Progenitor cell of endocrine pancreas (in vitro differentiated cells): ENCODE measurements at regions not wholly inside any gene's neighbourhood (a gene's known extent, or its start where the extent isn't known, plus 50 kb on each side); places are given as distances from the start of the nearest gene placed in this dataset.

Experiments used
- DNase-seq: peaks from one replicate; pipeline ENCODE4 v3.0.0; 2021; ENCODE audit warnings: low spot score; ENCODE audit not compliant: unreplicated experiment
- H3K27ac Mint-ChIP-seq: 2 replicates; pipeline ENCODE4 v1.8.0; 2021; ENCODE audit warnings: mild to moderate bottlenecking, moderate library complexity, mixed read lengths
- H3K27me3 Mint-ChIP-seq: 2 replicates; pipeline ENCODE4 v1.8.0; 2021; ENCODE audit warnings: mixed read lengths
- H3K36me3 Mint-ChIP-seq: 2 replicates; pipeline ENCODE4 v1.8.0; 2022; ENCODE audit warnings: mixed read lengths; ENCODE audit not compliant: insufficient read depth
- H3K4me1 Mint-ChIP-seq: 2 replicates; pipeline ENCODE4 v1.8.0; 2021; ENCODE audit warnings: low read depth, mixed read lengths
- H3K4me3 Mint-ChIP-seq: 2 replicates; pipeline ENCODE4 v1.8.0; 2021; ENCODE audit warnings: low read depth, mild to moderate bottlenecking, moderate library complexity, mixed read lengths
- H3K9me3 Mint-ChIP-seq: 2 replicates; pipeline ENCODE4 v1.8.0; 2021; ENCODE audit warnings: low read depth, mixed read lengths
- CTCF ChIP-seq: fragments of 200-600 bp; sonication (generic); IDR thresholded peaks from one replicate; pipeline ENCODE4 v1.5.0; 2021; ENCODE audit warnings: antibody characterized with exemption, mild to moderate bottlenecking; ENCODE audit not compliant: unreplicated experiment

GRCh38 chr4:54371173-54371572 lies 142.1 kb downstream of the PDGFRA start:
- H3K9me3 Mint-ChIP-seq, result no peaks in the 10 kb centered on the region
- H3K27ac Mint-ChIP-seq, result no peak overlapping the region
- no peak overlapping the region for H3K4me3 Mint-ChIP-seq
- no peak for DNase-seq
- no peaks in the 10 kb centered on the region for H3K36me3 Mint-ChIP-seq
- no peaks in the 10 kb centered on the region for H3K27me3 Mint-ChIP-seq
- H3K4me1 Mint-ChIP-seq, result no peaks in the 10 kb centered on the region
- no peak for TF ChIP-seq CTCF

- no peak for DNase-seq
- Mint-ChIP-seq H3K36me3 (no peaks in the 10 kb centered on the region), H3K4me3 (no peak overlapping the region), H3K27me3 (no peaks in the 10 kb centered on the region), H3K4me1 (no peaks in the 10 kb centered on the region), H3K27ac (no peak overlapping the region), H3K9me3 (no peaks in the 10 kb centered on the region)
- TF ChIP-seq CTCF, result no peak
Observed at GRCh38 chr4:54372951-54373350, 143.9 kb downstream of the PDGFRA start.

DNA sequence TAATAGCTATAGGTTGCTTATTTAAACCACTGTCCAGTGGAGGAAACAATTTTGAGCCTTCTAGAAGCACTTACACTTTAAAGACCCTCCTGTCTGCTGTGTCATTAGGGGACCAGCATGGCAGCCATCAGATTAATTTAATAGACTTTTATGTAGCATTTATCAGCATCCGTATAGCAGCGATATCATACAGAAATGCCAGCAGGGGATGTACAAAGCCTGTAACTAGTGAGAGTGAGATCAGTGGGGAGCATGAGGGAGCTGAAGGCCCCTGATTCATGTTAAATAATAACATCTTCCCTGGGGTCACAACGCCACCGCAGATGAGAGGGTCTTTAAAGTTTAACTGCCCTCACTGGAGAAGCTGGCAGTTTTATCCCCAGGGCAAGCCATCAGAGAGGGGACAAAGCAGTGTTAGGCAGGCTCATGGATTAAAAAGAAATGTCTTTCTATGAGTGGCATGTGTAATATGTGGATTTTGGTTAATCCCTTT lies 144.7 kb downstream of the PDGFRA start:
- no peak for DNase-seq
- Mint-ChIP-seq H3K9me3 (no peaks in the 10 kb centered on the region), H3K27me3 (no peaks in the 10 kb centered on the region)

GRCh38 chr4:54378461-54378860 lies 149.4 kb downstream of the PDGFRA start:
- Mint-ChIP-seq H3K4me3 (no peak overlapping the region), H3K27ac (no peak overlapping the region), H3K9me3 (no peaks in the 10 kb centered on the region), H3K4me1 (no peaks in the 10 kb centered on the region), H3K27me3 (no peaks in the 10 kb centered on the region), H3K36me3 (no peaks in the 10 kb centered on the region)
- no peak for TF ChIP-seq CTCF
- DNase-seq, result no peak

More for the DNA sequence above, 144.7 kb downstream of the PDGFRA start:
- Mint-ChIP-seq H3K36me3 (no peaks in the 10 kb centered on the region), H3K4me1 (no peaks in the 10 kb centered on the region), H3K27ac (no peak overlapping the region), H3K4me3 (no peak overlapping the region)
- no peak for TF ChIP-seq CTCF

- Mint-ChIP-seq H3K4me1 (no peaks in the 10 kb centered on the region), H3K4me3 (no peak overlapping the region), H3K9me3 (peaks cover 3% of the 10 kb centered on the region), H3K27me3 (no peaks in the 10 kb centered on the region), H3K27ac (no peak overlapping the region), H3K36me3 (no peaks in the 10 kb centered on the region)
- no peak for TF ChIP-seq CTCF
- no peak for DNase-seq
Observed at GRCh38 chr4:54384152-54384551, 155.1 kb downstream of the PDGFRA start.
